ENCODE measurements at regions not wholly inside any gene's neighbourhood (a gene's known extent, or its start where the extent isn't known, plus 50 kb on each side); places are given as distances from the start of the nearest gene placed in this dataset.

- TF ChIP-seq SPI1 (IDR thresholded peaks at IDR 0.05; ENCODE audit: borderline replicate concordance, low read depth) (no peak), CTCF (IDR thresholded peaks at IDR 0.05; ENCODE audit: insufficient read depth, low read length) (no peak), POLR2AphosphoS5 (IDR thresholded peaks at IDR 0.05; ENCODE audit: low read depth) (no peak), REST (IDR thresholded peaks at IDR 0.05; ENCODE audit: insufficient replicate concordance, low read depth) (no peak), GABPA (IDR thresholded peaks at IDR 0.05; ENCODE audit: low read depth) (no peak)
- Histone ChIP-seq H3K4me3 (replicated peaks; ENCODE audit: insufficient read depth, low read length) (no peak overlapping the region), H3K27me3 (ENCODE audit: insufficient read depth, poor library complexity, severe bottlenecking) (no peaks in the 10 kb centered on the region), H3K27ac (replicated peaks) (no peak overlapping the region)
- no peak for DNase-seq (ENCODE audit: low read depth in 1 of 2, low spot score in 1 of 2)
These were observed 606.8 kb downstream of the SLCO4C1 start for GRCh38 chr5:101689306-101689705.

GRCh38 chr5:101688156-101688555 lies 607.9 kb downstream of the SLCO4C1 start:
- TF ChIP-seq GABPA (IDR thresholded peaks at IDR 0.05; ENCODE audit: low read depth) (no peak), CTCF (IDR thresholded peaks at IDR 0.05; ENCODE audit: insufficient read depth, low read length) (no peak), POLR2AphosphoS5 (IDR thresholded peaks at IDR 0.05; ENCODE audit: low read depth) (no peak), REST (IDR thresholded peaks at IDR 0.05; ENCODE audit: insufficient replicate concordance, low read depth) (no peak), SPI1 (IDR thresholded peaks at IDR 0.05; ENCODE audit: borderline replicate concordance, low read depth) (no peak)
- Histone ChIP-seq H3K4me3 (replicated peaks; ENCODE audit: insufficient read depth, low read length) (no peak overlapping the region), H3K27me3 (ENCODE audit: insufficient read depth, poor library complexity, severe bottlenecking) (no peaks in the 10 kb centered on the region), H3K27ac (replicated peaks) (no peak overlapping the region)
- DNase-seq (ENCODE audit: low read depth in 1 of 2, low spot score in 1 of 2): no peak

- no peak overlapping the region for H3K4me3 ChIP-seq (replicated peaks; ENCODE audit: insufficient read depth, low read length)
- H3K27ac ChIP-seq (replicated peaks): no peak overlapping the region
- H3K27me3 ChIP-seq (ENCODE audit: insufficient read depth, poor library complexity, severe bottlenecking): no peaks in the 10 kb centered on the region
- no peak for DNase-seq (ENCODE audit: low read depth in 1 of 2, low spot score in 1 of 2)
- TF ChIP-seq REST (IDR thresholded peaks at IDR 0.05; ENCODE audit: insufficient replicate concordance, low read depth): no peak
- TF ChIP-seq SPI1 (IDR thresholded peaks at IDR 0.05; ENCODE audit: borderline replicate concordance, low read depth): no peak
- TF ChIP-seq POLR2AphosphoS5 (IDR thresholded peaks at IDR 0.05; ENCODE audit: low read depth): no peak
- TF ChIP-seq CTCF (IDR thresholded peaks at IDR 0.05; ENCODE audit: insufficient read depth, low read length): no peak
- TF ChIP-seq GABPA (IDR thresholded peaks at IDR 0.05; ENCODE audit: low read depth): no peak
These were observed 608.6 kb downstream of the SLCO4C1 start for GRCh38 chr5:101687349-101687985.
